Activated CD4-positive, alpha-beta T cell treated with anti-CD3 and anti-CD28 coated beads, Interleukin-2, amount 50 U/mL, for 4 hours (primary cell): ENCODE measurements at regions not wholly inside any gene's neighbourhood (a gene's known extent, or its start where the extent isn't known, plus 50 kb on each side); places are given as distances from the start of the nearest gene placed in this dataset.
"Not testable (repeated sequence)": the region's sequence is repeated elsewhere in the genome, so short reads cannot be mapped to it uniquely, and the experiment has no call there.

Experiments used
- DNase-seq, 2 experiments: peaks; one replicate each; pipeline ENCODE4 v3.0.0-alpha.2; 2020

GRCh38 chr3:103513003-103513402, 1078.2 kb downstream of the ZPLD1 start:
- DNase-seq, result no peak

- no peak for DNase-seq
Measured at GRCh38 chr3:103515116-103515515, 1080.3 kb downstream of the ZPLD1 start.

- no peak for DNase-seq
Measured at GRCh38 chr3:103516950-103517349, 1082.1 kb downstream of the ZPLD1 start.

GRCh38 chr3:103531327-103531726, 1096.5 kb downstream of the ZPLD1 start:
- DNase-seq, result not testable (repeated sequence)

GRCh38 chr3:103532986-103533385, 1098.2 kb downstream of the ZPLD1 start:
- no peak for DNase-seq

- no peak for DNase-seq
Measured at GRCh38 chr3:103554451-103554850, 1119.6 kb downstream of the ZPLD1 start.

GRCh38 chr3:103564116-103564515, 1129.3 kb downstream of the ZPLD1 start:
- not testable (repeated sequence) for DNase-seq

GRCh38 chr3:103585809-103586208, 1151.0 kb downstream of the ZPLD1 start:
- DNase-seq, result no peak

GRCh38 chr3:103589770-103590169, 1155.0 kb downstream of the ZPLD1 start:
- no peak for DNase-seq

- no peak for DNase-seq
Measured at GRCh38 chr3:103600844-103601243, 1166.0 kb downstream of the ZPLD1 start.

GRCh38 chr3:103601666-103602065, 1166.9 kb downstream of the ZPLD1 start:
- DNase-seq, result no peak

- no peak for DNase-seq
Measured at GRCh38 chr3:103609472-103609871, 1174.7 kb downstream of the ZPLD1 start.

- no peak for DNase-seq
Measured at GRCh38 chr3:103613397-103614156, 1178.8 kb downstream of the ZPLD1 start.

GRCh38 chr3:103614719-103615118, 1179.9 kb downstream of the ZPLD1 start:
- DNase-seq, result no peak

- DNase-seq, result no peak
Measured at GRCh38 chr3:103617961-103618360, 1183.1 kb downstream of the ZPLD1 start.

- DNase-seq, result no peak
Measured at GRCh38 chr3:103624271-103624670, 1189.5 kb downstream of the ZPLD1 start.

GRCh38 chr3:103629391-103629790, 1194.6 kb downstream of the ZPLD1 start:
- DNase-seq, result no peak

GRCh38 chr3:103644450-103644849, 1209.6 kb downstream of the ZPLD1 start:
- DNase-seq, result no peak

GRCh38 chr3:103653996-103654395, 1219.2 kb downstream of the ZPLD1 start:
- no peak for DNase-seq

- no peak for DNase-seq
Measured at GRCh38 chr3:103657756-103658155, 1222.9 kb downstream of the ZPLD1 start.

- no peak for DNase-seq
Measured at GRCh38 chr3:103660810-103661209, 1226.0 kb downstream of the ZPLD1 start.

GRCh38 chr3:103662591-103662990, 1227.8 kb downstream of the ZPLD1 start:
- no peak for DNase-seq

GRCh38 chr3:103672346-103672745, 1237.5 kb downstream of the ZPLD1 start:
- DNase-seq, result no peak

GRCh38 chr3:103684904-103685303, 1250.1 kb downstream of the ZPLD1 start:
- no peak for DNase-seq

- no peak for DNase-seq
Measured at GRCh38 chr3:103685939-103686338, 1251.1 kb downstream of the ZPLD1 start.
